ENCODE measurements at regions not wholly inside any gene's neighbourhood (a gene's known extent, or its start where the extent isn't known, plus 50 kb on each side); places are given as distances from the start of the nearest gene placed in this dataset.

- H3K27ac ChIP-seq (ENCODE audit: low read length), result no peak overlapping the region
- H3K4me2 ChIP-seq (ENCODE audit: low read length), result no peak overlapping the region
- no peak for TF ChIP-seq EZH2phosphoT487 (IDR thresholded peaks at IDR 0.05; ENCODE audit: low read depth)
- no peak for TF ChIP-seq CTCF (IDR thresholded peaks at IDR 0.05; ENCODE audit: low read depth, low read length)
Observed at GRCh38 chr20:11692567-11692966, 225.1 kb upstream of the BTBD3 start.

GRCh38 chr20:11694467-11694866 lies 223.2 kb upstream of the BTBD3 start:
- Histone ChIP-seq H3K4me3 (ENCODE audit: low read length) (no peak overlapping the region), H3K36me3 (replicated peaks; ENCODE audit: low read depth, low read length) (no peaks in the 10 kb centered on the region)

More at GRCh38 chr20:11692567-11692966, 225.1 kb upstream of the BTBD3 start:
- Histone ChIP-seq H4K20me1 (ENCODE audit: insufficient read depth, low read length) (no peaks in the 10 kb centered on the region), H2AFZ (ENCODE audit: low read depth, low read length) (no peak overlapping the region), H3K27me3 (ENCODE audit: low read depth, low read length) (no peaks in the 10 kb centered on the region), H3K79me2 (ENCODE audit: low read length) (no peaks in the 10 kb centered on the region), H3K9me3 (ENCODE audit: insufficient read depth, low read length) (no peaks in the 10 kb centered on the region), H3K4me3 (ENCODE audit: low read length) (no peak overlapping the region), H3K36me3 (replicated peaks; ENCODE audit: low read depth, low read length) (no peaks in the 10 kb centered on the region), H3K4me1 (ENCODE audit: low read length) (no peaks in the 10 kb centered on the region), H3K9ac (ENCODE audit: low read length) (no peak overlapping the region)

GRCh38 chr20:11697055-11697454 lies 220.6 kb upstream of the BTBD3 start:
- Histone ChIP-seq H3K27me3 (ENCODE audit: low read depth, low read length) (no peaks in the 10 kb centered on the region), H3K79me2 (ENCODE audit: low read length) (no peaks in the 10 kb centered on the region), H3K4me3 (ENCODE audit: low read length) (no peak overlapping the region), H3K9me3 (ENCODE audit: insufficient read depth, low read length) (no peaks in the 10 kb centered on the region), H3K36me3 (replicated peaks; ENCODE audit: low read depth, low read length) (no peaks in the 10 kb centered on the region), H3K4me1 (ENCODE audit: low read length) (no peaks in the 10 kb centered on the region), H3K4me2 (ENCODE audit: low read length) (no peak overlapping the region), H3K9ac (ENCODE audit: low read length) (no peak overlapping the region), H2AFZ (ENCODE audit: low read depth, low read length) (no peak overlapping the region), H4K20me1 (ENCODE audit: insufficient read depth, low read length) (no peaks in the 10 kb centered on the region), H3K27ac (ENCODE audit: low read length) (no peak overlapping the region)
- TF ChIP-seq EZH2phosphoT487 (IDR thresholded peaks at IDR 0.05; ENCODE audit: low read depth), result no peak
- no peak for TF ChIP-seq CTCF (IDR thresholded peaks at IDR 0.05; ENCODE audit: low read depth, low read length)

More at GRCh38 chr20:11694467-11694866, 223.2 kb upstream of the BTBD3 start:
- Histone ChIP-seq H3K9ac (ENCODE audit: low read length) (no peak overlapping the region), H2AFZ (ENCODE audit: low read depth, low read length) (no peak overlapping the region), H3K27ac (ENCODE audit: low read length) (no peak overlapping the region), H4K20me1 (ENCODE audit: insufficient read depth, low read length) (no peaks in the 10 kb centered on the region), H3K4me1 (ENCODE audit: low read length) (no peaks in the 10 kb centered on the region), H3K4me2 (ENCODE audit: low read length) (no peak overlapping the region), H3K9me3 (ENCODE audit: insufficient read depth, low read length) (no peaks in the 10 kb centered on the region), H3K79me2 (ENCODE audit: low read length) (no peaks in the 10 kb centered on the region), H3K27me3 (ENCODE audit: low read depth, low read length) (no peaks in the 10 kb centered on the region)
- no peak for TF ChIP-seq EZH2phosphoT487 (IDR thresholded peaks at IDR 0.05; ENCODE audit: low read depth)

GRCh38 chr20:11697646-11698045 lies 220.0 kb upstream of the BTBD3 start:
- no peak for TF ChIP-seq CTCF (IDR thresholded peaks at IDR 0.05; ENCODE audit: low read depth, low read length)
- no peak for TF ChIP-seq EZH2phosphoT487 (IDR thresholded peaks at IDR 0.05; ENCODE audit: low read depth)
- Histone ChIP-seq H3K27ac (ENCODE audit: low read length) (no peak overlapping the region), H4K20me1 (ENCODE audit: insufficient read depth, low read length) (no peaks in the 10 kb centered on the region), H3K4me3 (ENCODE audit: low read length) (no peak overlapping the region), H3K9me3 (ENCODE audit: insufficient read depth, low read length) (no peaks in the 10 kb centered on the region), H3K79me2 (ENCODE audit: low read length) (no peaks in the 10 kb centered on the region), H3K27me3 (ENCODE audit: low read depth, low read length) (no peaks in the 10 kb centered on the region), H3K4me2 (ENCODE audit: low read length) (no peak overlapping the region), H3K9ac (ENCODE audit: low read length) (no peak overlapping the region), H3K4me1 (ENCODE audit: low read length) (no peaks in the 10 kb centered on the region), H2AFZ (ENCODE audit: low read depth, low read length) (no peak overlapping the region), H3K36me3 (replicated peaks; ENCODE audit: low read depth, low read length) (no peaks in the 10 kb centered on the region)

- no peak overlapping the region for H3K9ac ChIP-seq (ENCODE audit: low read length)
- H3K4me1 ChIP-seq (ENCODE audit: low read length), result no peaks in the 10 kb centered on the region
- H3K27ac ChIP-seq (ENCODE audit: low read length), result no peak overlapping the region
- no peaks in the 10 kb centered on the region for H3K79me2 ChIP-seq (ENCODE audit: low read length)
- H3K9me3 ChIP-seq (ENCODE audit: insufficient read depth, low read length), result no peaks in the 10 kb centered on the region
- no peak for TF ChIP-seq CTCF (IDR thresholded peaks at IDR 0.05; ENCODE audit: low read depth, low read length)
- no peak for TF ChIP-seq EZH2phosphoT487 (IDR thresholded peaks at IDR 0.05; ENCODE audit: low read depth)
- no peaks in the 10 kb centered on the region for H4K20me1 ChIP-seq (ENCODE audit: insufficient read depth, low read length)
- no peak overlapping the region for H3K4me2 ChIP-seq (ENCODE audit: low read length)
- no peaks in the 10 kb centered on the region for H3K27me3 ChIP-seq (ENCODE audit: low read depth, low read length)
- H3K4me3 ChIP-seq (ENCODE audit: low read length), result no peak overlapping the region
- no peak overlapping the region for H2AFZ ChIP-seq (ENCODE audit: low read depth, low read length)
- H3K36me3 ChIP-seq (replicated peaks; ENCODE audit: low read depth, low read length), result no peaks in the 10 kb centered on the region
Observed at GRCh38 chr20:11698124-11698523, 219.6 kb upstream of the BTBD3 start.

All from OCI-LY3 (cell line).